GM12891 (cell line): ENCODE measurements at regions not wholly inside any gene's neighbourhood (a gene's known extent, or its start where the extent isn't known, plus 50 kb on each side); places are given as distances from the start of the nearest gene placed in this dataset.

ENCODE experiments used
- POLR2A ChIP-seq: IDR thresholded peaks from 2 replicates; pipeline ENCODE4 v1.6.1; 2011; ENCODE audit warnings: low read depth, low read length, control low read depth
- POLR2AphosphoS5 ChIP-seq: IDR thresholded peaks from 2 replicates; pipeline ENCODE4 v1.6.1; 2011; ENCODE audit warnings: low read depth, low read length, control low read depth
- POU2F2 ChIP-seq: IDR thresholded peaks from 2 replicates; pipeline ENCODE4 v1.6.1; 2011; ENCODE audit warnings: low read depth, mild to moderate bottlenecking, control low read depth, low read length, moderate library complexity
- SPI1 ChIP-seq: IDR thresholded peaks from 2 replicates; pipeline ENCODE4 v1.6.1; 2011; ENCODE audit warnings: low read depth, low read length, control low read depth

DNA sequence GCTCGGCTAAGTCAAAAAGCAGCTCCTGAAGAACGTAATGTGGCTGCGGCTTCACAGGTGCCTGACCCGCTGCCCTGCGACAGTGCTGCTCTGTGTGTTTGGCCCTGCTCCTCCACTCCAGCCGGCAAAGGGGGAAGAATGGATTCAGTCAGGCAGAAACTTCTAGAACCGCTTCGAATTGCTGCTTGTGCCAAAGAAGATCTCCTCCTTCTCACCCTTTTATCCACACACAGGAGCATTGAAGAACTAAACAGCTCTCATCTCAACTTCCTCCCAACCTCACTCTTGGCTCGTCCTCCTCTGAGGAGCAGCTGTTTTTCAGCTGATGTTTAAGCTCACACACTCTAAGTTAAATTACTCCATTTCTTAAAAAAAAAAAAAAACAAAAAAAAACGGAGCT, 651.4 kb downstream of the INHBA start:
- TF ChIP-seq POLR2A, result no peak
- TF ChIP-seq POLR2AphosphoS5, result no peak
- TF ChIP-seq SPI1, result no peak
- no peak for TF ChIP-seq POU2F2
